ENCODE measurements at regions not wholly inside any gene's neighbourhood (a gene's known extent, or its start where the extent isn't known, plus 50 kb on each side); places are given as distances from the start of the nearest gene placed in this dataset.

DNA sequence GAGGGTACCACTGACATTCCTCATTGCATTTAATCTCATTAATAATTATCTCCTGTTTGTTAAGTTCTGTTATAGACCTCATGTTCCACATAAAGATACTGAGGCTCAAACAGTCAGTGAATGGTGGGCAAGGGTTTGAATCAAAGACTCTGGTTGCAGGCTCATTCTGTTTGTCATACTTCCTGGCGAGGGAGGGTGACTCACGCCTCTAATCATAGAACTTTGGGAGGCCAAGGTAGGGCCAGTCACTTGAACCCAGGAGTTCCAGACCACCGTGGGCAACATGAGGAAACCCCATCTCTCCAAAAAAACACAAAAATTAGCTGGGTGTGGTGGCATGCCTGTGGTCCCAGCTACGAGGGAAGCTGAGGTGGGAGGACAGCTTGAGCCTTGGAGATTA, 220.7 kb upstream of the MIR17HG start:
- POLR2A ChIA-PET, result no interaction called here

DNA sequence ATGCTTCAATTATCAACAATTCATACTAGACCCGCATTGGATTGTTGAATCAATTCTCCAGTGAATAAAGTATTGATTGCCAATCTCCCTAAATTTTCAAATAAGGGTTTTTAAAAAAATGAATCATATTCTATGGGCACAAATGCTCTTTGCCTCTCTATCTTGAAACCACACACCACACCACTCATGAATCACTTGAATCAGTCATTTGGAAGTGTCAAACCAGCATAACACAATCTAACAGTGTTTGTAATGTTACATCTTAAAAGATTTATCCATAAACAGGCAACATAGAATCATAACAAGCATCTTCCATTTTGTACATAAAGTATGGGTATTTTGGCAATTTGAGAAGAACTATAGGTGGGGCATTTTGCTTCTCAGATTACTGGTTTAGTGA, 219.5 kb upstream of the MIR17HG start:
- H3K4me3 ChIP-seq (ENCODE audit: low read depth, low read length), result no peak overlapping the region
- POLR2A ChIA-PET, result no interaction called here
- no peaks in the 10 kb centered on the region for H3K9me3 ChIP-seq (ENCODE audit: control insufficient read depth, insufficient read depth, low read depth, low read length)
- CTCF ChIA-PET, result no interaction called here
- no peaks in the 10 kb centered on the region for H3K4me1 ChIP-seq (ENCODE audit: control insufficient read depth, insufficient read depth, low read length)
- no peak overlapping the region for H3K27ac ChIP-seq (ENCODE audit: extremely low read depth, low read depth, low read length)
- TF ChIP-seq, protein P1, sequence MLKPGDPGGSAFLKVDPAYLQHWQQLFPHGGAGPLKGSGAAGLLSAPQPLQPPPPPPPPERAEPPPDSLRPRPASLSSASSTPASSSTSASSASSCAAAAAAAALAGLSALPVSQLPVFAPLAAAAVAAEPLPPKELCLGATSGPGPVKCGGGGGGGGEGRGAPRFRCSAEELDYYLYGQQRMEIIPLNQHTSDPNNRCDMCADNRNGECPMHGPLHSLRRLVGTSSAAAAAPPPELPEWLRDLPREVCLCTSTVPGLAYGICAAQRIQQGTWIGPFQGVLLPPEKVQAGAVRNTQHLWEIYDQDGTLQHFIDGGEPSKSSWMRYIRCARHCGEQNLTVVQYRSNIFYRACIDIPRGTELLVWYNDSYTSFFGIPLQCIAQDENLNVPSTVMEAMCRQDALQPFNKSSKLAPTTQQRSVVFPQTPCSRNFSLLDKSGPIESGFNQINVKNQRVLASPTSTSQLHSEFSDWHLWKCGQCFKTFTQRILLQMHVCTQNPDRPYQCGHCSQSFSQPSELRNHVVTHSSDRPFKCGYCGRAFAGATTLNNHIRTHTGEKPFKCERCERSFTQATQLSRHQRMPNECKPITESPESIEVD (tag by site-specific recombination; IDR thresholded peaks at IDR 0.05), result no peak
- no peak for TF ChIP-seq ZNF37A (tag by site-specific recombination; IDR thresholded peaks at IDR 0.05)
- TF ChIP-seq TCF7L2 (IDR thresholded peaks at IDR 0.05; ENCODE audit: borderline replicate concordance, low read depth, low read length), result no peak
- no peak for TF ChIP-seq ZNF350 (tag by site-specific recombination; IDR thresholded peaks at IDR 0.05)
- TF ChIP-seq ZNF830 (tag by site-specific recombination; IDR thresholded peaks at IDR 0.05; ENCODE audit: low read depth), result no peak
- no peaks in the 10 kb centered on the region for H3K36me3 ChIP-seq (ENCODE audit: control insufficient read depth in 2 of 2, insufficient read depth in 1 of 2, low read length in 2 of 2)

More for the DNA sequence above, 220.7 kb upstream of the MIR17HG start:
- CTCF ChIA-PET, result interaction anchor here (0.6 kb wide), 1 partner anchor 117 kb away, joined by 3 read pairs; no protein-coding TSS in a partner anchor
- no peak for TF ChIP-seq GLIS2 (tag by site-specific recombination; IDR thresholded peaks at IDR 0.05)
- no peak for TF ChIP-seq MYNN (tag by site-specific recombination; IDR thresholded peaks at IDR 0.05; ENCODE audit: borderline replicate concordance)
- TF ChIP-seq REST (tag by site-specific recombination; IDR thresholded peaks at IDR 0.05), result no peak
- TF ChIP-seq RBAK (tag by site-specific recombination; IDR thresholded peaks at IDR 0.05), result no peak
- TF ChIP-seq WT1 (tag by site-specific recombination; IDR thresholded peaks at IDR 0.05), result no peak
- Histone ChIP-seq H3K4me3 (ENCODE audit: low read depth, low read length) (no peak overlapping the region), H3K36me3 (ENCODE audit: control insufficient read depth in 2 of 2, insufficient read depth in 1 of 2, low read length in 2 of 2) (no peaks in the 10 kb centered on the region), H3K9me3 (ENCODE audit: control insufficient read depth, insufficient read depth, low read depth, low read length) (no peaks in the 10 kb centered on the region), H3K27ac (ENCODE audit: extremely low read depth, low read depth, low read length) (no peak overlapping the region), H3K4me1 (ENCODE audit: control insufficient read depth, insufficient read depth, low read length) (no peaks in the 10 kb centered on the region)

- no peaks in the 10 kb centered on the region for H3K4me1 ChIP-seq (ENCODE audit: control insufficient read depth, insufficient read depth, low read length)
- H3K36me3 ChIP-seq (ENCODE audit: control insufficient read depth in 2 of 2, insufficient read depth in 1 of 2, low read length in 2 of 2), result no peaks in the 10 kb centered on the region
- ChIA-PET CTCF (no interaction called here), POLR2A (no interaction called here)
- H3K4me3 ChIP-seq (ENCODE audit: low read depth, low read length), result no peak overlapping the region
- H3K9me3 ChIP-seq (ENCODE audit: control insufficient read depth, insufficient read depth, low read depth, low read length), result no peaks in the 10 kb centered on the region
- no peak overlapping the region for H3K27ac ChIP-seq (ENCODE audit: extremely low read depth, low read depth, low read length)
- no peak for TF ChIP-seq ZNF433 (tag by site-specific recombination; IDR thresholded peaks at IDR 0.05; ENCODE audit: low read depth)
- no peak for TF ChIP-seq KLF1 (tag by site-specific recombination; IDR thresholded peaks at IDR 0.05)
- TF ChIP-seq ZNF19 (tag by site-specific recombination; IDR thresholded peaks at IDR 0.05; ENCODE audit: low read depth), result no peak
- no peak for TF ChIP-seq ZFP41 (tag by site-specific recombination; IDR thresholded peaks at IDR 0.05; ENCODE audit: borderline replicate concordance)
- no peak for TF ChIP-seq ZNF510 (tag by site-specific recombination; IDR thresholded peaks at IDR 0.05; ENCODE audit: insufficient replicate concordance)
- no peak for TF ChIP-seq ZNF529 (tag by site-specific recombination; IDR thresholded peaks at IDR 0.05; ENCODE audit: insufficient replicate concordance)
- TF ChIP-seq ZNF366 (tag by site-specific recombination; conservative IDR thresholded peaks at IDR 0.05), result no peak
- no peak for TF ChIP-seq ZNF140 (tag by site-specific recombination; IDR thresholded peaks at IDR 0.05)
- TF ChIP-seq REPIN1 (tag by site-specific recombination; IDR thresholded peaks at IDR 0.05; ENCODE audit: low read depth), result no peak
- TF ChIP-seq SALL2 (tag by site-specific recombination; IDR thresholded peaks at IDR 0.05; ENCODE audit: borderline replicate concordance), result no peak
- TF ChIP-seq ZNF335 (tag by site-specific recombination; conservative IDR thresholded peaks at IDR 0.05), result no peak
- TF ChIP-seq ZXDB (tag by site-specific recombination; IDR thresholded peaks at IDR 0.05), result no peak
- TF ChIP-seq ZNF791 (tag by site-specific recombination; IDR thresholded peaks at IDR 0.05), result no peak
- no peak for TF ChIP-seq ZSCAN30 (tag by site-specific recombination; IDR thresholded peaks at IDR 0.05)
- TF ChIP-seq SCRT1 (tag by site-specific recombination; IDR thresholded peaks at IDR 0.05; ENCODE audit: borderline replicate concordance), result no peak
- TF ChIP-seq ZNF571 (tag by site-specific recombination; IDR thresholded peaks at IDR 0.05), result no peak
- TF ChIP-seq ZNF175 (tag by site-specific recombination; IDR thresholded peaks at IDR 0.05), result no peak
These were observed 215.1 kb upstream of the MIR17HG start for GRCh38 chr13:91132381-91132780.

Measured in HEK293 (cell line).